ENCODE measurements at regions not wholly inside any gene's neighbourhood (a gene's known extent, or its start where the extent isn't known, plus 50 kb on each side); places are given as distances from the start of the nearest gene placed in this dataset.

- no peak for DNase-seq
Observed at GRCh38 chr13:80235166-80235966, 105.6 kb downstream of the SPRY2 start.

DNA sequence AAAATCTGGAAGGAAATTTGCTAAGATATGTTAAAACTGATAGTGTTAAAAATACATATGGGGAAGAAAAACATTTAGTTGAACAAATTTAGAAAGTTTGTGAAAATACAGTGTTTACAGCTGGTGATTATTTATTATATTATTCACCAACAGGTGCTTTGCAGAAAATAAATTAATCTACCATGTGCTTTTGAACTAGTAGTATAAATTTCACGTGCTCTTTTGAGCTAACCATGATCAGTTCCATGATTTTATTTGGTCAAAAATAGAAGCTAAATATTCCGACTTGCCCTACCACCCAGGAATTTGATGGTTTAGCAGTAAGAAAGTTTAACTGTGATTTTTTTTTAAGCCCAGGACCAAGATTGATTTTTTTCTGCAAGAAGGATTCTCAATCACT lies 113.3 kb downstream of the SPRY2 start:
- no peak for DNase-seq

DNA sequence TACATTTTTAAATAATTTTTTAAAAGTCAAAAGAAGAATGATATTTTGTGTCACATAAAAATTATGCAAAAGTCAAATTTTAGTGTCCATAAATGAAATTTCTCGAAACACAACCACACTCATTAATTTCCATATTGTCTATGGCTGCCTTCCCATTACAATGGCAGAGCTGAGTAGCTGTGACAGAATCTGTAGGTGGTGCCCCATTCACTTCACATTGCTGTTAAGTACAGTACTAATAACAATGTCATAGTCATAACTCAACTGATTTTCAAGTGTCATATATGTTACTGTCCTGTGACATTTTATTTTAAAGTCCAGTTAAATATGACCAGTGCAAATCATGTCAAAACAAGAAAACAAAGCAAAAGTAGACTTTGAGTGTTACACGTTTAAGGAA lies 114.3 kb downstream of the SPRY2 start:
- DNase-seq, result no peak

DNA sequence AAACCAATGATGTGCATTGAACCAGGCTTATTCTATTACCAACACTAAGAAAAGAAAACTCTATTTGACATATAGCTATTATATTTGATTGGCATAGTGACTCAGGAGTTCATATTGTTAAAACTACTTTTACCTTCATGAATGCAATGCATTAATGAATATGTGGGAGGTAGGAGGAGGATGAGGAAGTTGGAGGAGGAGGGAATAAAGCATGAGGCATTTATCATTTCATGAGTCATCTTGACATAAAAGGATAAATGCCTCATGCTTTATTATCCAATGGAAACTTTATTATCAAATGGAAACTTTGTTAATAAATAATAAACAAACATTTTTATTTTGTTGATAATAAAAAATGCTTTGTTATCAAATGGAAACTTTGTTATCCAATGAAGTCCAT lies 116.5 kb downstream of the SPRY2 start:
- no peak for DNase-seq

- no peak for DNase-seq
Observed at GRCh38 chr13:80217614-80218456, 123.1 kb downstream of the SPRY2 start.

GRCh38 chr13:80215368-80215767 lies 125.6 kb downstream of the SPRY2 start:
- no peak for DNase-seq

DNA sequence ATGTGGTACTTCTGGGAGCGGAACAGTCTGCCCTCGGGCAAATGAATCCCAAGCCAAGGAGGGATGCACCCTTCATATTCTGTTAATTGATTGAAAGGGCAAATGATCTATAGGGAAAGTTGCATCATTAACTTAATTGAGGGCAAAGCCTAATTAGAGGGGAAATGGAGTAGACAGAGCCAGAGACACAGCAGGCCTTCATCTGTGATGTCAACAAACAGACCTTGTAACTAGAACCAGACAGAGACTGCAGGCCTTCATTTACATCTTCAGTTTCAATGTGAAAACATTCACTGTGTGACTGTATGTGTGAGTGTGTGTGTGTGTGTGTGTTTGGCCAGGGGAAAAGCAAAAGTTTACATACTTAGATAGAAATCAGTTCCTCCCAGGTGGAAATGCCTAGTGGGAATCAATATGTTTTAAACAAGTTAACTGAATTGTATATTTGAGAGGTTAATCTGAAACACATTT lies 126.4 kb downstream of the SPRY2 start:
- DNase-seq, result no peak

DNA sequence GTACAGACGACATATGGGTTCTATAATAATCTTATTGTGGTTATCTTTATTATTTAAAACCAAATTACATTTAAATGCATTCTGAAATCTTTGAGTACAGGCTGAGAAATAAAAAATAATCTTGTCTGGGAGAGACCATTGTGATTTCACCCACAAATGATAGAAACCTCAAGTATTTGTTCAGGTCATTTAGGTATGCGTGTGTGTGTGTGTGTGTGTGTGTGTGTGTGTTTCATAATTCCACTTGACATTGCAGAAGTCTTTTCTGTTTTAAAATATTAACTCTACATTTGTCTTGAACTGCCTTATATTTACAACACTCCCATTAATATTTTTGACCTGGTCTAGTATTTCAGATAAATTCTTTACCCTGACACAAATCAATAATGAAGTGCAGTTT lies 126.9 kb downstream of the SPRY2 start:
- DNase-seq, result no peak

- DNase-seq, result no peak
Observed at GRCh38 chr13:80213201-80213600, 127.7 kb downstream of the SPRY2 start.

DNA sequence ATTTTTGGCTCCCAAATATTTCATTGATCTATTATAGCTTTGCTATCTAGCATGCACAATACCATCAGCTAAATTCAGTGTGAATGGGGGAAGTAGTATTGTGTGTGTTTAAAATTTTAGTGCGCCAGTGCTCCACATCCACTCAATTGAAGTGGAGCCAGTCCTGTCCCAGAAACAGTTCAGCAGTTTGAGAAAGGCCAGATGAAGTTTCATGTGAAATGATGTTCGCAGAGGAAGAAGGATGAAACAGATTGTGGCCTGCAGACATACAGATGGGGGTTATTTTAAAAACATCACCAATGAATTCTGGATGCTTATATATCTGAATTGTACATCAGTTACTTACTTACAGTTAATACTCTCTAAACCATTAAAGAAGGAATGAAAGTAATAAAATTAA lies 129.4 kb downstream of the SPRY2 start:
- DNase-seq, result no peak

DNA sequence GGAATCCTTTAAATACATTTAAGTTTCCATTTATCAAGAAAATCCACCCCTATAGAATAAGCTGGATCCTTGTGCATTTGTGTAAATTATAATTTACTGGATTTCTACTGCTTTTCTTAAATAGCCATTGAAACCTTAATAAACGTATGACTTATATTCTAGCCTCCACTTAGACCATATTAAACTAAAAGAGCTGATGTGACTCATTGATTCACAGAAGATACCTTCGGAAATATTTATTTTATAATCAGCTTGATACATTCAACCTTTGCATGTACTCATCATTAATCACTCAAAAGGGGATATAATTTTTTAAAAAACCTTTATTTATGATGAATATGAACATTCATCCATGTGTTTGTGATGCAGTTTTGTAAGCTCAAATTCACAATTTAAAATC lies 136.3 kb downstream of the SPRY2 start:
- no peak for DNase-seq

DNA sequence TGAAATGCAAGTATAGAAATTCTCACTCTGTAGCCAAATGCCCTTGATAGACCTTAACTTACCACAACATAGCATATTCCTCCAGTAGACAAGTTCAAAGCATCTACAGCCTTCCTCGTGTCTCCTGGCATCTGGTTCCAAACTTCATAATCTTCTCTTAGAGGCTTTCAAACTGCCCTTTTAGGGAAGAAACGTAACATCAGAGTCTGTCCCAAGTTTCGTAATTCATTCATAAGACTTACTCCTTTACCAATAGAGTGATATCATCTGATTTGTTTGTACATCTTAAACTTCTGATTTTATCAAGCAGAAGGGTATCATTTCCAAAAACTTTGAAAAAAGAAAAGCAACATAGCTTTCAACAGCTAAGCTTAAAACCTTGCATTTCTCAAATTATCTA lies 137.4 kb downstream of the SPRY2 start:
- DNase-seq, result no peak

GRCh38 chr13:80201694-80202468 lies 139.0 kb downstream of the SPRY2 start:
- DNase-seq, result no peak

DNA sequence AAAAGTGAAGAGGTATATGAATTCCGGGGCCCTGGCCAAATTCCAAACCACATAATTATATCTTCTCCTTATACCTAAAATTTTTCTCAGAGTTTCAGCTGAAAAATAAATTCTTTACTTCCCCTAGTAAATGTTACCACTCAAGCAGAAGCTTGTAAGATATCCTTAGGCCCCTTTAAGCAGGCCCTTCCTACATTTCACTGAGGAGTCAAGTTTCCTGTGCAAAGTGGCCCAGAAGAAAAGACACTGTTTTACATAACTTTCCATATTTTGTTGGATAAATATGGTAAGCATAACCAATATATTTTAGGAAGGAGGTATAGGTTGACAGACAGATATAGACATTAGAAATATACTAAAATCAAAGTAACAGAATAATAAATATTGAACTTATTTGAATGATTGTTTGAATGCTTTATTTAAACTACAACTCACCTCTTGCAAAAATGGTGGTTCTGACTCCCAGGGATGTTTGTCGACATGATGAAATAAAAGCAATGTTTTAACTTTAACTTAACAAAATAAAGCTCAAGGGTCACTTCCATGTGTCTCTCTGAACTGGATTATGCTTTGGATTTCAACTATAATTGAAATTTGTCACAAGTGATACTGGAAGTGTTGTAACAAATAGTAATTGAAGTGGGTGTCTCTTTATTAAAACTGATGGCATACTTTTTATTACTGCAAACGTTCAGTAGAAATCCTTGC lies 141.2 kb downstream of the SPRY2 start:
- DNase-seq, result no peak

DNA sequence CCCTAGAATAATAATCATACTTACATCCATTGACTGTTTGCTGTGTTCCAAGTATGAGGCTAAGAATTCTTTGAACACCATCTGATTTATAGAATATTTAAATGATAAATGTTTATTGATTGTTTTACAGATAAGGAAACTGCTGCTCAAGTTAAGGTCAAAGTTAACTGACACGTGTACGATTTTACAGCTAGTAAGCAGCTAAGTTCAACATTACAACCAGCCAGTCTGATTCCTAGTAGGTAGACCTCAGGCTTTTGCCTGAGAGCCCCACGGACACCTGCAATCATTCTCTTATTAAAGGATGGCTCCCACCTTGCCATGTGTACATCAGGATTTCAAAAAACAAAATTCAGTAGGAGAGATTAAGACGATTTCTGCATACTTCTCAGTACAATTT lies 141.9 kb downstream of the SPRY2 start:
- no peak for DNase-seq

DNA sequence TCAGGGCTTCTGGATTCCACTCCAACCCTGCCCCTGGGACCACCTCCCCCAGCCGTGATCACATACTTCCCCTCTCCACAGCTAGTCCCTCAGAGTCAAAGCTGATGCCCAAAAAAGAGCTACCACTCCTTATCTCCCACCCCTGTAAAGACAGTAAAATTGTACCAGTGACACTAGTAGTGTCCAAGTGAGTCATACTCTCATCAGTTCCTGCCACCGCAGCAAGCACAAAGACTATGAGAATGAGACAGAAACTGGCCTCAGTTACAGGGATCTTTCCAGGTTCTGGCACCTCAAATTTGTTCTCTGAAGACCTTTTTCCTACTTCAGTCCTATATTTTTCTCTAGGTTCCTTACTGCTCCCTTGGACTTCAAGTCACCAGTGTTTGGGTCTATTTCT lies 144.2 kb downstream of the SPRY2 start:
- no peak for DNase-seq

DNA sequence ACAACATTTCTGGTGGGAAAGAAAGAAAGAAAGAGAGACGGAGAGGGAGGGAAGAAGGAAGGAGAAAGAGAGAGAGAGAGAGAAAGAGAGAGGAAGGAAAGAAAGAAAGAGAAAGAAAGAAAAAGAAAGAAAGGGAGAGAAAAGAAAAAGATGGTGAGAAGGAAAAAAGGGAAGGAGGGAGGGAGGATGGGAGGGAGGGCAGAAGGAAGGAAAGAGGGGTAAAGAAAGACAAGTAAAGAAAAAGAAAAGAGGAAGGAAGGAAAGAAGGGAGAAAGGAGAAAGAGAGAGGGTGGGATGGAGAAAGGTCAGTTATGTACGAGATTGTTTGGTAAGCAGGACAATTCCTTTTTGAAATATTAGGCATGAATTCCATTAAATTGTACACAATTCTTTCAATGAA lies 145.3 kb downstream of the SPRY2 start:
- no peak for DNase-seq

DNA sequence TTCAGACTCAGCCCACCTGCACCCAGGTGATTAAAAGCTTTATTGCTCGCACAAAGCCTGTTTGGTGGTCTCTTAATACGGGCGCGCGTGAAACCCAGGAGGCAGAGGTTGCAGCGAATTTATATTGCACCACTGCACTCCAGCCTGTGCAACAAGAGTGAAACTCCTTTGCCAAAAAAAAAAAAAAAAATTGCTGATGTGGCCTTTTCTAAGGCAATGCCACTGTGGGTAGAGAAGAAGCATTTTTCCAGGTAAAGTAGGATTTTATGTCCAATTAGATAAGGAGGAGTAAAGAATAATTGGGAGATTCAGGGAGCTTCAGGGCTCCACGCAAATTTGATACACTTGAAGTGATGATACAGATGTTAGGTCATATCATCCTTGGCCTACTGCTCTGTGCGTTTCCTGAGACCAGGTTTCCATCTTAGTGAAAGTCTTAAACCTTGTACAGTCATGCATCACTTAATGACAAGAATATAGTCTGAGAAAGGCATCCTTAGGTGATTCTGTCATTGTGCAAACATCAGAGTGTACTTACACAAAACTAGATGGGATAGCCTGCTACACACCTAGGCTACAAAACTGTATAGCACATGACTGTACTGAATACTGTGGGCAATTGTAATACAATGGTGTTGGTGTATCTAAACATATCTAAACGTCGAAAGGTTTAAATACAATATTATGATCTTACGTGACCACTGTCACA lies 150.9 kb downstream of the SPRY2 start:
- no peak for DNase-seq

- DNase-seq, result no peak
Observed at GRCh38 chr13:80180740-80181355, 160.1 kb downstream of the SPRY2 start.

DNA sequence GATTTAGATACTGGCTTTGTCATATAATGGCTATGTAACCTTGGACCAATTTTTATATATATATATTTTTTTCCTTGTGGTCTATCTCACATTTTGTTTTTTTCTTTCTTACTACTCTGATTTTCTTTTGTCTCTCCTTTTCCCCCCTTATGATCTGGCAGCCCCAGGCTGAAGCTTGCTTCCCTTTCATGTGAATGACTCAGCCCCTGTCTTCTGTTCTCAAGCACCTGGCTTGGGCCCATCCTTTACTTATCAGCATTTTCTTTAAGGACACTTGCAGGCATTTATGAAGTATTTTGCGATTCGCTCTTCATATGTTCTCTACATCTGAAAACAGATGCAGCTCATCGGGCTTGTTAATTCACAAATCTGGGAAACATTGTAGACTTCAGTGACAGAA lies 163.6 kb downstream of the SPRY2 start:
- DNase-seq, result no peak

GRCh38 chr13:80173224-80173623 lies 167.7 kb downstream of the SPRY2 start:
- no peak for DNase-seq

GRCh38 chr13:80171096-80171495 lies 169.8 kb downstream of the SPRY2 start:
- DNase-seq, result no peak
